GM23248 (cell line): ENCODE measurements at regions not wholly inside any gene's neighbourhood (a gene's known extent, or its start where the extent isn't known, plus 50 kb on each side); places are given as distances from the start of the nearest gene placed in this dataset.

Source experiments
- EZH2 ChIP-seq: fragments of 200-600 bp; sonication (generic); IDR thresholded peaks from 2 replicates; pipeline ENCODE4 v1.6.1; 2018; ENCODE audit warnings: antibody characterized with exemption, mild to moderate bottlenecking; ENCODE audit not compliant: insufficient read depth, poor library complexity, severe bottlenecking
- EZH2phosphoT487 ChIP-seq: fragments of 200-600 bp; sonication (generic); IDR thresholded peaks from 2 replicates; pipeline ENCODE4 v1.6.1; 2018; ENCODE audit warnings: antibody characterized with exemption, moderate library complexity, mild to moderate bottlenecking, low read depth; ENCODE audit not compliant: insufficient read depth

DNA sequence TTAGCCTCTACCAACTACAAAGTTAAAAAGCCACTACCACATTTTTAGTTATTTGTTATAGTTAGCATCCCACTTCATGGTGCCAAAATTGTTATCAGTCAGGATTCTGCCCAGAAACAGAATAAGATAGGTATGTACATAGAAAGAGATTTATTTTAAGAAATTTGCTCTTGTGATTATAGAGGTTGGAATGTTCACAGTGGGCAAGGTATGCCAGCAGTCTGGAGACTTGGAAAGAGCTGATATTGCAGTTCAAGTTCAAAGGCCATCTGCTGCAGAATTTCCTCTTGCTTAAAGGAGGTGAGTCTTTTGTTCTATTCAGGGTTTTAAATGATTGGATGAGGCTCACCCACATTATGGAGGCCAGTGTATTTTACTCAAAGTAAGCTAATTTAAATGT is 143.8 kb upstream of the POU1F1 start:
- TF ChIP-seq EZH2 (no peak), EZH2phosphoT487 (no peak)
